ENCODE measurements at regions not wholly inside any gene's neighbourhood (a gene's known extent, or its start where the extent isn't known, plus 50 kb on each side); places are given as distances from the start of the nearest gene placed in this dataset.
"Not testable (repeated sequence)": the region's sequence is repeated elsewhere in the genome, so short reads cannot be mapped to it uniquely, and the experiment has no call there.

DNA sequence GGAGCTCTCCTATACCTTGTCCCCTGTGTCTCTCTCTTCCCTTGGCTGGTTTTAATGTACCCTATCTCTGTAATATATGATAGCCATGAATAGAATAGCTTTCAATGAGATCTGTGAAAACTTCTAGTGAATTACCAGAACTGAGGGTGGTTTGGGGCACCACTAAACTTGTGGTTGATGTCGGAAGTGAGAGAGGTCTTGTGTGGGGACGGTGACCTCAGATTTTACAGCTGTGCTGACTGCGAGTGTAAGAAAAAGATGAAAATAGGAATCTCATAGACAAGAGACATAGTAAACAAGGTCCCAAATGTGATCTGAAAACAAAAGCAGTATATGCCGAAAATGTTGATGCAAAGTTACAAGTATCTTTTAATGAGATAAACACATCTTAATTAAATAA is 332.0 kb upstream of the SPHKAP start:
- TF ChIP-seq EZH2 (IDR thresholded peaks at IDR 0.05; ENCODE audit: low read length, missing control alignments) = not testable (repeated sequence)
- TF ChIP-seq, protein P1, sequence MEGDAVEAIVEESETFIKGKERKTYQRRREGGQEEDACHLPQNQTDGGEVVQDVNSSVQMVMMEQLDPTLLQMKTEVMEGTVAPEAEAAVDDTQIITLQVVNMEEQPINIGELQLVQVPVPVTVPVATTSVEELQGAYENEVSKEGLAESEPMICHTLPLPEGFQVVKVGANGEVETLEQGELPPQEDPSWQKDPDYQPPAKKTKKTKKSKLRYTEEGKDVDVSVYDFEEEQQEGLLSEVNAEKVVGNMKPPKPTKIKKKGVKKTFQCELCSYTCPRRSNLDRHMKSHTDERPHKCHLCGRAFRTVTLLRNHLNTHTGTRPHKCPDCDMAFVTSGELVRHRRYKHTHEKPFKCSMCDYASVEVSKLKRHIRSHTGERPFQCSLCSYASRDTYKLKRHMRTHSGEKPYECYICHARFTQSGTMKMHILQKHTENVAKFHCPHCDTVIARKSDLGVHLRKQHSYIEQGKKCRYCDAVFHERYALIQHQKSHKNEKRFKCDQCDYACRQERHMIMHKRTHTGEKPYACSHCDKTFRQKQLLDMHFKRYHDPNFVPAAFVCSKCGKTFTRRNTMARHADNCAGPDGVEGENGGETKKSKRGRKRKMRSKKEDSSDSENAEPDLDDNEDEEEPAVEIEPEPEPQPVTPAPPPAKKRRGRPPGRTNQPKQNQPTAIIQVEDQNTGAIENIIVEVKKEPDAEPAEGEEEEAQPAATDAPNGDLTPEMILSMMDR (conservative IDR thresholded peaks at IDR 0.05 in 1 of 2, IDR thresholded peaks at IDR 0.05 in 1 of 2; ENCODE audit: low read depth in 1 of 2, low read length in 2 of 2) = not testable (repeated sequence)
